ENCODE measurements at regions not wholly inside any gene's neighbourhood (a gene's known extent, or its start where the extent isn't known, plus 50 kb on each side); places are given as distances from the start of the nearest gene placed in this dataset.
"Not testable (repeated sequence)": the region's sequence is repeated elsewhere in the genome, so short reads cannot be mapped to it uniquely, and the experiment has no call there.

GRCh38 chr19:28169168-28169887 lies 1043.6 kb downstream of the UQCRFS1 start:
- DNase-seq = no peak

- DNase-seq = no peak
Measured at GRCh38 chr19:28168557-28168956, 1044.4 kb downstream of the UQCRFS1 start.

- DNase-seq = no peak
Measured at GRCh38 chr19:28166025-28166424, 1046.9 kb downstream of the UQCRFS1 start.

GRCh38 chr19:28164214-28164613 lies 1048.7 kb downstream of the UQCRFS1 start:
- no peak for DNase-seq

GRCh38 chr19:28159065-28159464 lies 1053.9 kb downstream of the UQCRFS1 start:
- DNase-seq = no peak

GRCh38 chr19:28155265-28155664 lies 1057.7 kb downstream of the UQCRFS1 start:
- DNase-seq = no peak

GRCh38 chr19:28154077-28154476 lies 1058.9 kb downstream of the UQCRFS1 start:
- no peak for DNase-seq

GRCh38 chr19:28153123-28153522 lies 1059.8 kb downstream of the UQCRFS1 start:
- no peak for DNase-seq

GRCh38 chr19:28152195-28152594 lies 1060.8 kb downstream of the UQCRFS1 start:
- DNase-seq = no peak

- DNase-seq = no peak
Measured at GRCh38 chr19:28150129-28150528, 1062.8 kb downstream of the UQCRFS1 start.

- DNase-seq = no peak
Measured at GRCh38 chr19:28148554-28148953, 1064.4 kb downstream of the UQCRFS1 start.

- DNase-seq = no peak
Measured at GRCh38 chr19:28142258-28142657, 1070.7 kb downstream of the UQCRFS1 start.

GRCh38 chr19:28140201-28140600 lies 1072.8 kb downstream of the UQCRFS1 start:
- DNase-seq = no peak

GRCh38 chr19:28137772-28138171 lies 1075.2 kb downstream of the UQCRFS1 start:
- no peak for DNase-seq

- DNase-seq = no peak
Measured at GRCh38 chr19:28136796-28137195, 1076.2 kb downstream of the UQCRFS1 start.

GRCh38 chr19:28135825-28136224 lies 1077.1 kb downstream of the UQCRFS1 start:
- DNase-seq = no peak

GRCh38 chr19:28134311-28134710 lies 1078.6 kb downstream of the UQCRFS1 start:
- DNase-seq = no peak

- DNase-seq = not testable (repeated sequence)
Measured at GRCh38 chr19:28130881-28131280, 1082.1 kb downstream of the UQCRFS1 start.

GRCh38 chr19:28130066-28130511 lies 1082.9 kb downstream of the UQCRFS1 start:
- no peak for DNase-seq

- no peak for DNase-seq
Measured at GRCh38 chr19:28128341-28128740, 1084.6 kb downstream of the UQCRFS1 start.

- no peak for DNase-seq
Measured at GRCh38 chr19:28126135-28126898, 1086.6 kb downstream of the UQCRFS1 start.

- no peak for DNase-seq
Measured at GRCh38 chr19:28122734-28123133, 1090.2 kb downstream of the UQCRFS1 start.

GRCh38 chr19:28118235-28118634 lies 1094.7 kb downstream of the UQCRFS1 start:
- DNase-seq = no peak

GRCh38 chr19:28117143-28117542 lies 1095.8 kb downstream of the UQCRFS1 start:
- DNase-seq = no peak

All from hippocampal formation (tissue), 2 donors.